ENCODE measurements at regions not wholly inside any gene's neighbourhood (a gene's known extent, or its start where the extent isn't known, plus 50 kb on each side); places are given as distances from the start of the nearest gene placed in this dataset.
A peak's percentile ranks its signal among the peaks of the same experiment; 100 is the strongest.

- ChIA-PET POLR2A (no interaction called here), CTCF (interaction anchor here (0.5 to 13.9 kb wide), 66 partner anchors 9 to 488 kb away, joined by 3 to 380 read pairs (median 4); partner anchors contain the start of gene MAP3K4)
- 5% methylated on average over 23 of the region's 50 CpGs for WGBS (ENCODE audit: low lambda C conversion rate)
- H3K4me3 ChIP-seq (ENCODE audit: low read depth in 2 of 2, low read length in 1 of 2): peak overlapping the region; percentile 51 to 70
- no peaks in the 10 kb centered on the region for H3K4me1 ChIP-seq (ENCODE audit: control insufficient read depth in 1 of 2, insufficient read depth in 2 of 2, low read depth in 1 of 2, low read length in 1 of 2)
- TF ChIP-seq MAX (IDR thresholded peaks at IDR 0.05; ENCODE audit: low read depth) (0 out of 2 replicates have a peak, but pooled peaks have one; percentile 33), GATA2 (CRISPR knock-in tag; IDR thresholded peaks at IDR 0.05) (0 out of 2 replicates have a peak, but pooled peaks have one; percentile 6), RAD21 (IDR thresholded peaks at IDR 0.05; ENCODE audit: low read length) (peak; percentile 92), RXRA (IDR thresholded peaks at IDR 0.05; ENCODE audit: borderline replicate concordance, low read depth) (no peak), MXI1 (IDR thresholded peaks at IDR 0.05; ENCODE audit: low read depth, low read length) (no peak), MEF2A (IDR thresholded peaks at IDR 0.05; ENCODE audit: borderline replicate concordance, low read depth) (no peak), SMC3 (IDR thresholded peaks at IDR 0.05; ENCODE audit: low read depth, low read length) (peak; percentile 93), EP300 (IDR thresholded peaks at IDR 0.05; ENCODE audit: borderline replicate concordance in 1 of 2, low read depth in 1 of 2, low read length in 1 of 2) (no peak), CHD2 (IDR thresholded peaks at IDR 0.05; ENCODE audit: low read length, partially characterized antibody) (no peak), CTCF (IDR thresholded peaks at IDR 0.05) (peak; percentile 97), USF1 (IDR thresholded peaks at IDR 0.05; ENCODE audit: borderline replicate concordance, low read depth) (no peak), TCF12 (IDR thresholded peaks at IDR 0.05) (no peak), FOXM1 (IDR thresholded peaks at IDR 0.05; ENCODE audit: low read depth) (no peak)
- H3K9ac ChIP-seq: no peak overlapping the region; the same call in 1 of the 2 replicates
- no peaks in the 10 kb centered on the region; the same call in 1 of the 2 replicates for H3K27me3 ChIP-seq (ENCODE audit: insufficient read depth)
- H3K9me3 ChIP-seq: no peaks in the 10 kb centered on the region
- DNase-seq: peak; percentile 86
- H4K20me1 ChIP-seq (ENCODE audit: insufficient read depth): no peaks in the 10 kb centered on the region
- H3K27ac ChIP-seq (ENCODE audit: low read depth in 2 of 2, low read length in 1 of 2): no peak overlapping the region
- no peaks in the 10 kb centered on the region for H3F3A ChIP-seq (replicated peaks; ENCODE audit: insufficient read depth)
- H3K9me2 ChIP-seq: no peaks in the 10 kb centered on the region
- H3K36me3 ChIP-seq (replicated peaks in 1 of 2; ENCODE audit: control insufficient read depth in 1 of 2, insufficient read depth in 2 of 2, low read length in 1 of 2): no peaks in the 10 kb centered on the region
- H2AFZ ChIP-seq (ENCODE audit: low read depth): peak overlapping the region; percentile 75
- peak overlapping the region; percentile 82 for H3K4me2 ChIP-seq
- no peaks in the 10 kb centered on the region for H3K79me2 ChIP-seq (ENCODE audit: insufficient read depth)
Measured at GRCh38 chr6:160930547-160931377, 60.8 kb upstream of the MAP3K4 start.
